Umbilical cord (tissue), 1 donor: ENCODE measurements at regions not wholly inside any gene's neighbourhood (a gene's known extent, or its start where the extent isn't known, plus 50 kb on each side); places are given as distances from the start of the nearest gene placed in this dataset.

Experiments used
- DNase-seq: peaks from one replicate; pipeline ENCODE4 v3.0.0-alpha.2; 2015; ENCODE audit warnings: low spot score

DNA sequence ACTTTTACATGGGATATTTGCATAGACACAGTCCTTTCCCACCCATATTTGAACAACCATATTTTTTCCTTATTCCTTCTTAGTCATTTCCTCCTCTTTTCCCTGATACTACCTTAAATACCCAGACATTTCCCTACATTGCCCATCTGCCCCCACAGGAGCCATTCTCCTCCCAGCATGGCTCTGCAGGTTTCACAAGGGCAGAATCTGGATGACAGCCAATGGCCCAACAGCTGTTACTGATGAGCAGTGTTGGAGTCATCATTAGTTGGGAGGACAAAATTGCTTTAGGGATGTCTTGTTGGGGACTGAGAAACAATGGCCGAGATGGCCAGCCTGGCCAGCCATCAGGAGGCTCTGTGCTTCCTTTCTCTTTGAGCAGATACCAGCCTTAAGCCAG, 209.5 kb downstream of the KLF5 start:
- DNase-seq: no peak

DNA sequence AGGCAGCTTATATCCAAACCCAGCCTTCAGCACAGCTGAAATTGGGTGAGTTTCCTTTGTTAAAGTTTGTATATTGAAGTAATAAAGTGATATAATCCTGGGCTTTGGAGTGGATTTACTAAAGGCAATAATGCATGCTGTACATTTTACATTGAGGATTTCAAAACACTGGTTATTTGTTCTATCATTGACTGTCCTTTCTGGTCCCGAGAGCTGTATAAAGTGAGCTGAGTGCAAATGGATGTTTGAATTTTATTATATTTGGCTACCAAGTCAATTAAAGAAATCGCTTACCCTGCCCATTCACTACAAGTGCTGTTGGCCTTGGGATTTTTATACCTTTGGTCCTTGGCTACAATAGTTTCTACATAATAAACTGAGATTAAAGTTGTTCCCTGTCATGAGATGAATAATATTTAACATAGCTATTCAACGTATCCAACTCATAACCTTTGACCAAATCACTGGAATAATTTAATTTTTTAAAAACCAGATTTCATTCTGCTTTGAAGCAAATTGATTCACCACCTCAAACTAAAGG, 207.9 kb downstream of the KLF5 start:
- no peak for DNase-seq

DNA sequence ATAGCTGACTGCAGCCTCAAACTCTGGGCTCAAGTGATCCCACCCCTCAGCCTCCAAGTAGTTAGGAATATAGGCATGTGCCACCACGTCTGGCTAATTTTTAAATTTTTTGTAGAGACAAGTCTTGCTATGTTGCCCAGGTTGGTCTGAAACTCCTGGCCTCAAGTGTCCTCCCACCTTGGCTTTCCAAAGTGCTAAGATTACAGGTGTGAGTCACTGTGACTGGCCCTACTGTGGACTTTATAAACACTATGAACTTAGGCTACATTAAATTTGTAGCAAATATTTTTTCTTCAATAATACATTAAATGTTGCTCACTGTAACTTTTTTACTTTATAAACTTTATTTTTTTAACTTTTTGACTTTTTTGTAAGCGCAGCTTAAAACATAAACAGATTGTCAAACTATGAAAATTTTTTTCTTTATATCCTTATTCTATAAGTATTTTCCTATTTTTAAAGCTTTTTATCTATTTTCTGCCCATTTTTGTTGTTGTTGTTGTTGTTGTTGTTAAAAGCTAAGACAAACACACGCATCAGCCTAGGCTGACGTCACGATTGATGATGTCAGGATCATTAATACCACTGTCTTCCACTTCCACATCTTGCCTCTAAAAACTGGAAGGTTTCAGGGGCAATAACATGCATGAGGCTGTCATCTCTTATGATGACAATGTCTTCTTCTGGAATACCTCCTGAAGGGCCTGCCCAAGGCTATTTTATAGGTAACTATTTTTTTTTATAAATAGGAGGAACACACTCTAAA, 204.2 kb downstream of the KLF5 start:
- DNase-seq: no peak

DNA sequence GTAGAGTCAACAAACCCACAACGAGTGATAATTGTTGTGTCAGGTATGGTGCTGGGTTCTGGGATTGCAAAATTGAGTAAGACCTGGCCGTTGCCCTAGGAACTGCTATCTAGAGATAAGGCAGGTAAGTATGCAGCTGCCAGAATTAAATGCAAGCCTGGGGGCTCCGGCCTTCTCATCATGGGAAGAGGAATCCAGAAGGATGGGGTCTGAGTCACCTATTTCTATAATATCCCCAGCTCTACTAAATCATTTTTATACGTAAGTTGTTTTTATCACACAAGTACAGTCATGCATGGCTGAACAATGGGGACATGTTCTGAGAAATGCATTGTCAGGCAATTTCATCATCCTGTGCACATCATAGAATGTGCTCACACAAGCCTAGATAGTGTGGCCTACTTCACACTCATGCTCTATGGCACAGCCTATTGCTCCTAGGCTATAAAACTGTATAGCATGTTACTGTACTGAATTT, 203.0 kb downstream of the KLF5 start:
- peak; percentile 10 for DNase-seq

DNA sequence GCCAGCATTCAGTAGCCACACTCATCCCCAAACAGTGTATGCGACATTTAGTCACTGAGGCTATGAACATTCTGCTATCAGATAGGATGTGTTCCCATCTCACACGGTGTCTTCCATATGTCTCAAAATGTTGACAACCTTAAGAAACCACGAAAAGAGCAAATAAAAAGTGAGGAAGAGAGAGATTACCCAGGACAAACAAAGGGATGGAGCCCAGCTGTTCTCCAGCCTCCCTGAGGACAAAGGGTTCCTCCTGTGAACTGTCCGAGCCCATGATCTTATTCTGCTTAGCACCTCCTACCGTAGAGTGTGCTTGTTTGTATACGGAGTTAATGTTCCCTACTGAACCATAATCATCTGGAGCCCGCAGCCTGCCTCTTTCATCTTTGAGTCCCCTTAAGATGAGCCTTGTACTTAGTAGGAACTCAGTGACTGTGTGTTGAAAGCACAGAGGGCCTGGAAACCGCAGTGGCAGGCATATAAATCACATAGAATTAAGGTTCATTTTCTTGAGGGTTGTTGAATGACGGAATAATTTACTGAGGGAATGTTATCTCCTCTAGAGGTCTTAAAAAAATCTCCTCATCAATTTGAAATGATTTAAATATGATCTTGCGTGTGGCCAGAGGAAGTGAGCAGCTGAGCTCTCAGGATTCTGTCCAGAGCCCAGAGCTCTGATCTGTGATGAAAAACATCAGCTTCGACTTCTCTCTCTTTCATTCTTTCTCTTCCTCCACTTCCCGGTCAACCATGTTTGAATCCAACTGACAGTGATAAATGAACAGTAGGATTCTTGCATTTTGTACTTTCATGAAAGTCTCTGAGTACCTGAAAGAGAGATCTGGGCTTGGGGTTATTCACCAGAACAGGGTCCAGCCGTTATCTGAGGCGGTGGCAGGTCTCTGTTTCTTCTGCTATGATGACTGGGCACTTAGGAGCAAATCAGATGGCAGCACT, 200.5 kb downstream of the KLF5 start:
- peak; percentile 51 for DNase-seq

DNA sequence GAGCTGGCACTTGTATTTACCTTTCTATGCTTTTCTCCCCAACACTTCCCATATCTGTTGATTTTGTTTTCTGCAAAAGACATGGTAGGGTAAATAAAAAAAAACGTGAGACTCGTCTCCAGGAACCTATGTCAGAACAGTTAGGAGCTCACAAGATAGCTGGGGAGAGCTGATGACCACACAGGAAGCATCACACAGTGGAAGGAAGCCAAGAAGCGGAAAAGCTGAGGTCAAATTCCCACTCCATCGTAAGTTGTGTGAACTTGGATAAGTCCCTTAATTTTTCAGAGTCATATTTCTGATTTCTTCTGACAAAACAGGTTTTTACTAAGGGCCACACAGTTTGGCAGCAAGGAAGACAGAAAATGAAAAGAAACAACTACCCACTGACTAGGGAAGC, 199.6 kb downstream of the KLF5 start:
- DNase-seq: no peak

DNA sequence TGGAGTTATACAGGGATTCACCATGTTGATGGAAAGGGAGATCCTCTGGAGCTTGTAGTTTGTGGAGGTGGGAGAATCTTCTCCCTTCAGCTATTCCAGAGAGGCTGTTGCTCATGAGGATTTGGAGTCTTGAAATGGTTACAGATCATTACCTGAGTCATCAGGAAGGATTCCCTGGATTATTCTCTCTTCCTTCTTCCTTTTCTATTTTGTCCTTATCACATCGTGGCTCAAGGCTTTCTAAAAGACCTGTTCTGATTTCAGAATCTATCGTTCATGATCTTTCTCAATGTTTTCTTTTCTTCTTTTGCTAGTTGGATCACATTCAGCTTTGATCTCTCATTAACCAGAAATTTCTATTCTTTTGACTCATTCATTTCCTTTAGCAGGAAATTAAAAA, 196.0 kb downstream of the KLF5 start:
- no peak for DNase-seq

DNA sequence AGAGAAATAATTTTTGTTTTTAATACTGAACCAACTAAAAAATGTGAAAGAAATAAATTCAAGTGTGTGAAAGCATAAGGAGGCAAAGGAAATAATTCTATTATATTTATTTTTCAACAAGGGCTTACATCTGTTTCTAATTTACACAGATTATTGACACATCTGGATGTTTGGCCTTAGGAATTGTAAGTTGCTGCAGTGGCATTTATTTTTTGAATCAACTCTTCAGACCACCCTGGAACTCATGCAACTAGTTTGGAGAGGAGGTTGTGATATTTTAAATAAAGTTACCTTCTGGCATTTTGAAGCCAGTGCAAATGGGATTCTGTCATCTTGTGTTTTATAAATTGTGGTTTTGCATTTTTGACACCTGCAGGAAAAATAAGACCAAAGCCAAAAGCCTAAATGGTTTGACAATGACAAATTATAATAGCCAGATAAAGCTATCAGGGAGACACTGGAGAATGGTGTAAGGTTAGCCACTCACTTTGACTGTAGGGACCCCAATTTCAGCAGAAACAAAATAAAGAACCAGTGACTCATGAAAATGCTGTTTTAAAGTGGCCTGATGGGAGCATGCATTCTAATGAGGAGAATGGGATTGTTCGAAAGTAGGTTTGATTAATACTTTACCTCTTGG, 192.9 kb downstream of the KLF5 start:
- no peak for DNase-seq

DNA sequence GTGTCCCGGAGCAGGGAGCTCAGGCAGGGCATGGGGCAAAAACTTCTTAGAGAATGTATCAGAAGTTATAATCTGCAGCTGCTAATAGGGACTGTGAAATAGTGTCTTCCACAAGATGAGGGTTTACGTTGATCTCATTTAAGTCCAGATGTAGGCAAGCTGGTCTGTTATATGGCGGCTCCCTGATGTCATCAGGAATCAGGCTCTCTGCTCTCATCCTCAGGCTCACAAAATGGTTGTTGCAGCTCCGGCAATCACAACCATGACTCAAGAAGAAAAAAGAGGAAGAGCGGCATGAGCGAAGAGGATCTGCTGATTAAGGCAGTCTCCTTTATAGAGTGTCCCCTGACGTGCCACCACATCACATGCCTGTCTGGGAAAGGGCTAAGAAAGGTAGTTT, 191.3 kb downstream of the KLF5 start:
- no peak for DNase-seq

DNA sequence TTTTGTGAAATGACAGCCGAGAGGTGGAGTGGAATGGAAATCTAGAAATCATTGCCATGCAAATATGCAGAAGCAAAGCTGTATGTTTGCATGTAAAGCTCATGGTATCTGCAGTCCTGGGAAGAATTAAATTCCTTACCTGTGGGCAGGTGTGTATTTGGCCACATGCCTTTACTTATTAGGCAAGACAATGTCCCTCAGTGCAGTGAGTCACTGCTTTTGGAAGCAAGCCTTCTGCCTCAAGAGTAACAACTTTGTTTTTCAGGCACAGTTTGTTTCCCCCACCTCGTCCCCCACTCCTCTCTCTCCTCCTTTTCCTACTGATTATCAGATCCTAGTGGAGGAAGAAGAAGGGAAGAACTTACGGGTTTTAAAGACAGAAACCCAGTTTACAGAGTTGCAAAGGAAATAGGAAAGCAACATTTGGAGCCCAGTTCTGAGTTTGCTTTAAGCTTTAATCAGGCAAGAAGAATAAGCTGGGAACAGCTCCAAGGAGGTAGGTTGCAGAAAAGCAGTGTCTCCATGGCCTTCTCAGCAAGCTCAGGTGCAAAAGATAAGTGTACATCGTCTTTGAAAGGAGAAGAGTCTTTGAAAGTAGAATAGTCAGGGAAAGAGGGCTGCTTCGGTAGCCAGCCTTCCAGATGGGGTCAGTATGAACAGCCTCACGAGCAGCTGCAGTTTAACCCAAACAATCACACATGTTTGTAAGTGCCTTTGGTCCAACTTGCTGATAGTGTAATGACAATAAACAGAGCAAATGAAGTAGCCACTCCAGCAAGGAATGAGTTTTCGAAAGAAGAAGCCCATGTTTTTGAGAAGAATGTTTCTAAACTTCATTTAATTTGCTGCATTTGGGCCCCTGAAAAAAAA, 190.1 kb downstream of the KLF5 start:
- DNase-seq: peak; percentile 6

DNA sequence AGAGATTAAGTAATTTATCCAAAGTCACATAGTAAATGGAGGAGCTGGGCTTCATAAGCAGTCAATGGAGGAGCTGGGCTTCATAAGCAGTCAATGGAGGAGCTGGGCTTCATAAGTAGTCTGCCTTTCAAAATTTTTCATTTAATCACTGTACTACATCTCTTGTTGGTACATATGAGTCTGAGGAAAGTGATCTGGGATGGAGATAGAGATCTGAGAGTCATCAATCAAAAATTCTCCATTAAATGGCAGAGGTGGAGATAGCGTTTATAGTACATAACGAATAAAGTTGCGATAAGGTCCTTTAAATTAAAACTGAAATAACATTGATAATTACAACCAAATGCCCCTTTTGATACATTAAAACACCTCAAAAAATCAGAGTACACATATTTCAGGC, 189.3 kb downstream of the KLF5 start:
- DNase-seq: no peak

DNA sequence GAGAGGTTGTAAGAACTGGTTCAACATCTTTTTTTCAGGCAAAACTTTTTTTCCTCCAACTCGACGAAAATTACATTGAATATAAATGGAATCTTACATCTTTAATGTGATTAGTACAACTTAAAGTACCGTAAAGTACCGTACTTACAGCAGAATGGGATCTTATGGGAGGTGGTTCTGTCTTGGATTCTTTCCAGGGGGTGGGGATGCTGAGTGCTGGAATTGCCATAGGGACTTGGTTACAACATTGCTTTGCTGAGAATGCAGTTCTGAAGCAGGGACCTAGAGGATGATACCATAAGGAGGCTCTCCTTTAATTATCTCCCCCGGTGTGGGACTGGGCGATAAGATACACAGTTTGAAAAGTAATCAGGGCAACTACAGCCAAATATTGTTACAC, 186.4 kb downstream of the KLF5 start:
- DNase-seq: no peak

DNA sequence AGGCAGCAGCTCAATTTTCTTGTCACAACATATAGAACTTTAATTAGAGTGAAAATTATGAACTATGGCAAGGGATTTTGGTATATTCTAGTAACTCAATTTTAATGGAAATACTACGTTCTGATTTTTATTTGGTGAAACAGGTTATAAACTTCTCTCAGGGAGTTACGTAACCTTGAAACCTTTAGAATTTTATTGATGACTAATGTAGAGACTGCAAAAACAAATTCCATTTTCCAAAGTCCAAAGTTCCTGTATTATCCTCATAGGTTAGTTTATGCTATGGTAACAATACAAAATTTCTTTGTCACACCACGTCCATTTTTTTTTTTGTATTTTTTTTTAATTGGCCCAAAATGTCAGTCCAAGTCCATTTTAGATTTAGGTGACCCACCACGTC, 185.7 kb downstream of the KLF5 start:
- DNase-seq: no peak

DNA sequence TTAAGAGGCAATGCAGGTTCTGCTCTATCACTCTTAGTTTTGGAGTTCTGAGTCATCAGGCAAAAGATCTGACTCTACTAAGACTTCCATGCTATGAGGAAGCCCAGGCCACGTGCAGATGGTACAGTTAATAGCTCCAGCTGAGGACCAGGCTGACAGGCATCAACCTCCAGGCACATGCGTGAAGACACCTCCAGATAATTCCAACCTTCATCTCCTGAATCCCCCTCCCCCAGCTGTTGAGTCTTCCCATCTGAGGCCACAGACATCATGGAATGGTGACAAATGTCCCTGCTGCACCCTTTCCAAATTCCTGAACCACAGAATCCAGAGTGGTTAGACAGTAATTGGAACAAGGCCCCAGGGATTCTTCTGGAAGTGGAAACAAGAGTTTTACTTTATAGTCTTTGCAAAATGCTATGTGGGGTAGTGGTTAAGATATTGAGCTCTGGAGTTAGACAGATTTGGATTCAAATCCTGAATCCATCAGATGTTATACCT, 183.8 kb downstream of the KLF5 start:
- no peak for DNase-seq

DNA sequence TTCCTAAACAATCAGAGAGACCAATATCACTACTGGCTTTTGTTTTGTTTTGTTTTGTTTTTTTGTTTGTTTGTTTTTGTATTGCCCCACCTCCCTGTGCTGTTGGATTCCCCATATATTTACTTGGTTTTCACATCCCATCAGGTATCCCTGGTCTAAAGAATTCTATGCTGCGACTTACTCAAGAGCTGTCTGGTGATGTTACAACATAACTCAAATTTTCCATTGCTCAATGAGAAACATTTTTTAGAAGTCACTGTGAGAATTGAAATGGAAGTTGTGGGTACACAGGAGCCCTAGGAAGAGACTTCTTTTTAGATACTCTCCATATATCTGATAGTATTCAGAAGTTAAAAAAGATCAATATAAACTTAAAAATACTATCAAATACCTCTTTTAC, 181.4 kb downstream of the KLF5 start:
- no peak for DNase-seq

DNA sequence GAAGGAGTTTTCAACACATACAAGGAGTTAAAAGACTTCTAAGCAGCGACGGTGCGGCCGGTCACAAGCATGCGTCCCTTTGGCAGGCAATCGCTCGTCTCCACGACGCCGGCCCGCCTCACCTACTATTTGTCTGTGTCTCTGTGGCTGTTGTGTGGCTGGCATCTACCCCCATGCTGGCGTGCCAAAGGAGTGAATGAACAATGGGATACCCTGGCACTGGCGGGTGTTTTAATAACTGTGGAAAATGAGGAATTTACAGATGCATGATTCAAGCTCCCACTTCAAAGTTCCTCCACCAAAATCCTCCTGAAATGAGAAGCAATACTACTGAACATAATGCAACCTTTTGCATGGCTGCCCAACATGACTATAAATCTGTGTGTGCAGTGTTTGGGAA, 176.6 kb downstream of the KLF5 start:
- DNase-seq: no peak

DNA sequence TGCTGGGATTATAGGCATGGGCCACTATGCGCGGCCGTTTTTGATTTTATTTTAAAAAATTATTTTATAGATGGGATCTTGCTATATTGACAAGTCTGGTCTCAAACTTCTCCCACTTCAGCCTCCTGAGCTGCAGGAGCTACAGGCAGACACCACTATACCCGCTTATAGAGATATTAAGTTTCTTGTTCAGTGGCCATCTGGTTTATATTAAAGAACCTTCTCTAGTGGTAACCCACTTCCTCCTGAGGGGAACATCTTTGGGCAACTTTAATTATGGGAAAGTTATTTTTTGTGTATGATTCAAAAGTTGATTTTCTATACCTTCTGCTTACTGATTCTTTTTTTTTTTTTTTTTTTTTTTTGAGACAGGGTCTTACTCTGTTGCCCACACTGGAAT, 172.7 kb downstream of the KLF5 start:
- no peak for DNase-seq

DNA sequence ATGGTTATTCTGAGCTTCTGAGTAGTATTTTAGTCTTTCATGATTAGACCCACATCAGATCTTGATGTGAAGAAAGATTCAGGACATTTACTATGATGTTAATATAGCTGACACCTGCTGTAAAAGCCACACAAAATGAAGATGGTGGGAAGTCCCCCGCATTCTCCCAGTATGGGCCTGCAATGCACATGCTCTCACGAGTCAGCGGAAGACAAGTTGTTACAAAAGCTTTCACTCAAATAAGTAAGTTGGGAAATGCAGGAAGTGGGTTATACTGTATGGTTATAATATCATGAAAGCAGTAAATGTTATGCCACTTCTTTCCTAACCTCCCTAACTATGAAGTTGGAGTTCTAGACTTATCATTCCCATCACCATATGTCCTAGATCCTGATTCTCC, 171.9 kb downstream of the KLF5 start:
- DNase-seq: no peak

DNA sequence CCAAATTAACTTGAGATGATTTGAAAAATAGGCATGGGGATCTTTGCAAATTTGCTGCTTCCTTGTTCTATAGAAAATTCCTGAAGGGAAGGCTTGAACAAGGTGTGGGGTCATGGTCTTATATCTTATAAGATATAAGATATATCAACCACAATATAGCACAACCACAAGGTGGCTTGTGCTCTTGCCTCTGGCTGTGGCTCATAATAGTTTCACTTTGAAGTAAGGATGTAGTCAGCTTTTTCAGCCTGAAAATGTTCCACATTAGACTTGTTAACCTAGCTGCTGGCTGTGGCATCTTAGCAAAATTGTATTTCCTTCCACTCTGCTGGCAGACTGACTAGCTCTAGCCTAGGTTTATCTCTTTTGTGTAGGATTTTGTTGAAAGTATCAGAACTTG, 169.7 kb downstream of the KLF5 start:
- DNase-seq: no peak

DNA sequence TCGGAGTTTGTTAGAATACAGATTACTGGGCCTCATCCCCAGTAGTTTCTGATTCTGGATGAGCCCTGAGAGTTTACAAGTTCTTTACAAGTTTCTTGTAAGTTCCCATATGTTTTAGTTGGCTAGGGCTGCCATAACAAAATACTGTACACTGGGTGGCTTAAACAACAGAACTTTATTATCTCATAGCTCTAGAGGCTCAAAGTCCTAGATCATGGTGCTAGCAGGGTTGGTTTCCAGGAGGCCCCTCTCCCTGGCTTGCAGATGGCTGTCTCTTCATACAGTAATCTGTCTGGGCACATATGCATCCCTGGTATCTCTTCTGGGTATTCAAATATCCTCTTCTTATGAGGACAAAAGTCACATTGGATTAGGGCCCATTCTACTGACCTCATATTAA, 167.2 kb downstream of the KLF5 start:
- no peak for DNase-seq

DNA sequence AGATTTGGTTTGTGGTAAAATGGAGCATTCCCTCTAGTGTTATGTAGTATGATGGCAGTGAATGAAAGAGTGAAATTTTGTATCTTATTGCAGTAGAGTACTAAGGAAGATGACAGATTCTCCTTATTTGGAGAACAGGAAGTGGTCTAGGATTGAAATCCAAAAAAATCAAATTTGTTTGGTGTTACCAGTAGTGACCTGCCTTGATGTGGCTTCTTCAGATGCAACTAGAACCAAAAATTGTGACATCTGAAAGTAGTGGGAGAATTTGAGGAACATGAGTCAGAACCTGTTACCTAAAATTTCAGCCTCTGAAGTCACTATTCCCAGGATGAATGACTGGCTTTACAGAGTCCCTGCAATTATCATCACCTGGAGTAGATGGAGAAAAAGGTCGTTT, 165.9 kb downstream of the KLF5 start:
- DNase-seq: no peak
